Lung (tissue), 11 donors: ENCODE measurements at regions not wholly inside any gene's neighbourhood (a gene's known extent, or its start where the extent isn't known, plus 50 kb on each side); places are given as distances from the start of the nearest gene placed in this dataset.

ENCODE experiments used
- ATAC-seq: fragments of 200-7000 bp; cut with Tn5 transposase; one replicate; pipeline ENCODE4 v1.9.1; 2020; ENCODE audit warnings: moderate number of reproducible peaks; ENCODE audit not compliant: insufficient read depth, low FRiP score
- DNase-seq, 3 donors: peaks; one replicate each; pipeline ENCODE4 v3.0.0-alpha.2; 2013 to 2017
- H3K27ac ChIP-seq, 2 donors: one replicate each; pipeline ENCODE4 v1.5.1; 2013; ENCODE audit warnings: mild to moderate bottlenecking in 2 of 2, moderate library complexity in 2 of 2, control low read depth in 1 of 2, inconsistent platforms in 1 of 2, low read depth in 1 of 2, low read length in 1 of 2
- H3K27me3 ChIP-seq, 3 donors: one replicate each; pipeline ENCODE4 v1.5.1; 2013; ENCODE audit warnings: low read length in 2 of 3; ENCODE audit not compliant: control insufficient read depth in 3 of 3, insufficient read depth in 3 of 3
- H3K36me3 ChIP-seq, 4 donors: one replicate each; pipeline ENCODE4 v1.5.1; 2013; ENCODE audit warnings: low read length in 4 of 4, mild to moderate bottlenecking in 1 of 4, moderate library complexity in 1 of 4; ENCODE audit not compliant: control insufficient read depth in 4 of 4, insufficient read depth in 4 of 4
- H3K4me1 ChIP-seq, 5 donors: one replicate each; pipeline ENCODE4 v1.5.1; 2013; ENCODE audit warnings: low read length in 5 of 5, mild to moderate bottlenecking in 2 of 5, moderate library complexity in 1 of 5; ENCODE audit not compliant: control insufficient read depth in 5 of 5, insufficient read depth in 5 of 5
- H3K4me3 ChIP-seq: one replicate; pipeline ENCODE4 v1.5.1; 2013; ENCODE audit warnings: mild to moderate bottlenecking, control low read depth, moderate library complexity
- H3K9ac ChIP-seq, 2 donors: one replicate each; pipeline ENCODE4 v1.5.1; 2013; ENCODE audit warnings: low read length in 2 of 2, control low read depth in 1 of 2; ENCODE audit not compliant: insufficient read depth in 1 of 2
- H3K9me3 ChIP-seq, 4 donors: one replicate each; pipeline ENCODE4 v1.5.1; 2013; ENCODE audit warnings: low read length in 3 of 4, mild to moderate bottlenecking in 1 of 4, moderate library complexity in 1 of 4; ENCODE audit not compliant: control insufficient read depth in 4 of 4, insufficient read depth in 3 of 4
- WGBS, 2 donors: extraction: QIAGEN DNeasy Blood & Tissue Kit; methylation state at CpG; one replicate each; pipeline ENCODE4 v1.1.7; 2013; 5-methylcytosine and 5-hydroxymethylcytosine counted together
- TF ChIP-seq, protein P1 (sequence below): IDR thresholded peaks from 2 replicates; pipeline ENCODE4 v1.5.1; 2012; ENCODE audit warnings: mild to moderate bottlenecking; ENCODE audit errors: control extremely low read depth, extremely low read depth
- donor health status: control.
- donor health status: control.
- donor health status: Bipolar disorder and iron deficiency.
- donor health status: healthy.
- donor health status: DM: yes; HTN: yes; CAD: no.

DNA sequence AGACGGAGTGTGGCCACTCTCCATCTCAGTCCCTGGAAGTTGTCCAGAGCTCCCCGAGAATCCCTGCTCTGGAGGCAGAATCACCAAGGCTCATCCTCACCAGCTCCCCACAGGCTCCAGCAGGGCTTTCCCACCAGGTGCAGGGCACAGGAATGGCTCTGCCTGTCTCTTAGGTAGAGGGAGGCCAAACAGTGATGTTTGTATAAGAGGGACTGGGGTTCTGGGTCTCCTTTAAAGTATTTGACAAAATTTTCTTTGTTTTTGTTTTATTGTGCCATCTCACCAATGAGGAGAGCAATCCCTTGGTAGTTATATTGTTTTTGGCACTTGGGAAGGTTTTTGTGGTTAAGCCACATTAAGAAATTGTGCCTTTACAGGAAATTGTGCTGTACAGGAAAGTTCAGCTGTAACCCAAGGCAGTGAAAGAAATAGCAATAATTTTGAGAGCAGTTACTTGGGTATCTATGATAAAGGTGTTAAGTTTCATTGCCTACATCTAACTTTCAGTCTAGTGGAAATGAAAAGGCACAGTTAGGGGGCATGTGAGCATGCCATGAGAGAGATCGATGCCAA, 219.3 kb upstream of the PRSS58 start:
- Histone ChIP-seq H3K27me3 (no peaks in the 10 kb centered on the region), H3K9me3 (no peaks in the 10 kb centered on the region), H3K36me3 (no peaks in the 10 kb centered on the region), H3K9ac (no peak overlapping the region), H3K4me3 (no peak overlapping the region), H3K4me1 (peaks cover 0 to 3% (median 0%) of the 10 kb centered on the region in 5 donors), H3K27ac (no peak overlapping the region)
- WGBS, 2 donors, result 29 to 60% methylated on average over 3 of the region's 3 CpGs
- ATAC-seq, result no peak
- no peak for DNase-seq
- TF ChIP-seq, protein P1, sequence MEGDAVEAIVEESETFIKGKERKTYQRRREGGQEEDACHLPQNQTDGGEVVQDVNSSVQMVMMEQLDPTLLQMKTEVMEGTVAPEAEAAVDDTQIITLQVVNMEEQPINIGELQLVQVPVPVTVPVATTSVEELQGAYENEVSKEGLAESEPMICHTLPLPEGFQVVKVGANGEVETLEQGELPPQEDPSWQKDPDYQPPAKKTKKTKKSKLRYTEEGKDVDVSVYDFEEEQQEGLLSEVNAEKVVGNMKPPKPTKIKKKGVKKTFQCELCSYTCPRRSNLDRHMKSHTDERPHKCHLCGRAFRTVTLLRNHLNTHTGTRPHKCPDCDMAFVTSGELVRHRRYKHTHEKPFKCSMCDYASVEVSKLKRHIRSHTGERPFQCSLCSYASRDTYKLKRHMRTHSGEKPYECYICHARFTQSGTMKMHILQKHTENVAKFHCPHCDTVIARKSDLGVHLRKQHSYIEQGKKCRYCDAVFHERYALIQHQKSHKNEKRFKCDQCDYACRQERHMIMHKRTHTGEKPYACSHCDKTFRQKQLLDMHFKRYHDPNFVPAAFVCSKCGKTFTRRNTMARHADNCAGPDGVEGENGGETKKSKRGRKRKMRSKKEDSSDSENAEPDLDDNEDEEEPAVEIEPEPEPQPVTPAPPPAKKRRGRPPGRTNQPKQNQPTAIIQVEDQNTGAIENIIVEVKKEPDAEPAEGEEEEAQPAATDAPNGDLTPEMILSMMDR, result no peak

DNA sequence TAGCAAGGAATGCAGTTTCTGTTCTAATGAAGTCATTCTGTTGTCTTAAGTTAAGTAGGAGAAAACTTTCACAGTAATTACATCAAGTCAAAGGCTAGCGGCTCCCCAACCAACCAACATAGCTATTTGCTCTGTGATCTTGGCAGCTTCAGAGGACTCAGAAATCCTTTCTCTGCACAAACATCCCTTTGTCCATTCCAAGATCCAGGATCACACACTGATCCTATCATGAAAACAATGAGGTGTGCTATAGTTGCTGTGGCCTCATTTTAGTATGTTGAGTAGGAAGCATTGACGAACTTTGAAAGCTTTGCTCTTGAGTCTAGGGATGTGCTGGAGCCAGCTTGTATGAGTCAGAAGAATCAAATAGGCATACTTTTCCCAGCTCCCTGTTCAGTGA, 218.2 kb upstream of the PRSS58 start:
- TF ChIP-seq, protein P1, result no peak
- WGBS, 2 donors, result 88 to 92% methylated on average over 2 of the region's 2 CpGs
- ATAC-seq, result no peak

DNA sequence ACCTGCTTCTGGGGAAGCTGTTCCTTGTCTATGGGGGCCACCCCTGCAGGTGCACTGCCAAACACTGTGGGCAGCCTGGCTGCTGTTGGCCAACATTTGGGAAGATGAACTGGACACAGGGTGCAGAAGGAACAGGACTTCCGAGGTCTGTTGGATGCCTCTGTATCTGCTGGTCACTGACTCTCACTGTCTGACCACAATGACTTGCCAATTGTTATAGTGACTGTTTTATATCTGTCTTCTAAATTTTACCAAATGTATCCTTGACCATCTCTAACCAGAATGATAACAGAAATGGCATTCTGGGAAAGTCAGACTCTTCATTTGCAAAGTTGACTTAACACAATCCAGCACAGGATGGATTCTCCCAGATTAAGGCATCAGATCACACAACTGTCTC, 214.0 kb upstream of the PRSS58 start:
- Histone ChIP-seq H3K4me1 (peaks cover 0 to 3% (median 0%) of the 10 kb centered on the region in 5 donors), H3K27me3 (no peaks in the 10 kb centered on the region), H3K9me3 (no peaks in the 10 kb centered on the region), H3K36me3 (no peaks in the 10 kb centered on the region), H3K27ac (no peak overlapping the region), H3K4me3 (no peak overlapping the region), H3K9ac (no peak overlapping the region)
- 25 to 34% methylated on average over 1 of the region's 1 CpG for WGBS, 2 donors
- ATAC-seq, result no peak
- TF ChIP-seq, protein P1, result no peak
- DNase-seq, result no peak

More for the DNA sequence above, 218.2 kb upstream of the PRSS58 start:
- Histone ChIP-seq H3K4me1 (peaks cover 0 to 4% (median 0%) of the 10 kb centered on the region in 5 donors), H3K27ac (no peak overlapping the region), H3K9me3 (no peaks in the 10 kb centered on the region), H3K4me3 (no peak overlapping the region), H3K36me3 (no peaks in the 10 kb centered on the region), H3K27me3 (no peaks in the 10 kb centered on the region), H3K9ac (no peak overlapping the region)
- DNase-seq, result no peak

DNA sequence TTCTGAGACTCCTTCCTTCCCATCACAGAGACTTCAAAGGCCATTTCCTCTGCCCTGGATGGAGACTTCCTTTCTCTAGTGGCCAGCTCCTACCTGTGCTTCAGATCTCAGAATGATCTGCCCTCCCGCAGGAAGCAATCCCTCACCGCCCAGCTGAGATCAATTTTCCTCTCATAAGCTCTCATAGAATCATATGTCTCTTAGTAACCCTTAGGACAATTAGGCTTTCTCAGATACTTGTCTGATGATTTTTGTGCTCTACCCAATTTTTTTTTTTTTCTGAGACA, 212.6 kb upstream of the PRSS58 start:
- Histone ChIP-seq H3K27ac (no peak overlapping the region), H3K36me3 (no peaks in the 10 kb centered on the region), H3K9me3 (no peaks in the 10 kb centered on the region), H3K4me1 (peaks cover 0 to 3% (median 0%) of the 10 kb centered on the region in 5 donors), H3K9ac (no peak overlapping the region), H3K27me3 (no peaks in the 10 kb centered on the region), H3K4me3 (no peak overlapping the region)
- DNase-seq (no peak), ATAC-seq (no peak)
- TF ChIP-seq, protein P1, result no peak
- 43 to 76% methylated on average over 2 of the region's 2 CpGs for WGBS, 2 donors
